Adrenal gland (tissue), 5 donors: ENCODE measurements at regions not wholly inside any gene's neighbourhood (a gene's known extent, or its start where the extent isn't known, plus 50 kb on each side); places are given as distances from the start of the nearest gene placed in this dataset.

Experiments
- CTCF ChIP-seq, 6 experiments: fragments of 450-650 bp in 4 of 6; fragments of 200-600 bp in 2 of 6; sonication (generic) in 1 of 6; IDR thresholded peaks; 1 replicate in 5 of 6; 2 replicates in 1 of 6; pipeline versions ENCODE4 v1.5.1 to v1.8.0; 2016 to 2021; ENCODE audit warnings: antibody characterized with exemption in 6 of 6, mild to moderate bottlenecking in 2 of 6, moderate library complexity in 1 of 6
- POLR2A ChIP-seq, 2 donors: fragments of 450-650 bp; IDR thresholded peaks; one replicate each; pipeline ENCODE4 v1.6.1; 2017; ENCODE audit warnings: antibody characterized with exemption in 2 of 2, mild to moderate bottlenecking in 2 of 2, moderate library complexity in 1 of 2
- donor health status: DM: no; HTN: no; CAD: no.

DNA sequence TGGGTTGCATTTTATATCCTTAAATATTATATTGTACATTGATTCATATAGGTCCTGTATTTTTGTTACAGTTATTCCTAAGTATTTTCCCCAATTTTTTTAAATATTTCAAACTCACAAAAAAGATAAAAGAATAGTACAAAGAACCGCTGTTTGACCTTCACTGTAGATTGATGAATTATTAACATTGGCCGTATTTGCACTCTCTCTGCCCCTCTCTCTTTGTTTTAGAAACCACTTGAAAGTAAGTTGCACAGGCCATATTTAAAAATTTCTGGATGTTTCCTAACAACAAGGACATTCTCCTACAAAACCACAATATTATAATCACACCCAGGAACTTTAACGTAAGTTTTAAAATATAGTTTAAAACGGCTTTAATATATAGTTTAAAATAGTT is 72.0 kb upstream of the DUSP22 start:
- TF ChIP-seq CTCF (IDR thresholded peaks at IDR 0.05): no peak
- no peak for TF ChIP-seq POLR2A (IDR thresholded peaks at IDR 0.05)
